ENCODE measurements at regions not wholly inside any gene's neighbourhood (a gene's known extent, or its start where the extent isn't known, plus 50 kb on each side); places are given as distances from the start of the nearest gene placed in this dataset.

DNA sequence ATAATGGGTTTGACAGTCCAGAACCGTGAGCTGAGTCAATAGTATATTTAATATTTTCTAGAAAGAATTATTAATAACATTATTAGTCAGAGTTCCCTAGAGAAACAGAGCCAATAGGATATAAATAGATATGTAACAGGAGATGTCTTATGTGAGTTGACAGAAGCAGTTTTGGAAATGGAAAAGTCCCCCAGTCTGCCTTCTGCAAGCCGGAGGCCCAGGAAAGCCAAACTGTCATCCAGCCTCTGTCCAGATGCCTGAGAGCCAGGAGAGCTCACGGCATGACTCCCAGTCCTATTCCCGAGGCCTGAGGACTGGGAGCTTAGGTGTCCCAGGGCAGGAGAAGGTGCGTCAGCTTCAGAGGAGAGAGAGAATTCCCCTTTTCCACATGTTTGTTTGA is 286.4 kb upstream of the ADARB2 start:
- H3K4me3 ChIP-seq: no peak overlapping the region
- intact Hi-C loops (cut with DNase I; ENCODE audit: low total_unique reads): no loop called here
- TF ChIP-seq, protein P1, sequence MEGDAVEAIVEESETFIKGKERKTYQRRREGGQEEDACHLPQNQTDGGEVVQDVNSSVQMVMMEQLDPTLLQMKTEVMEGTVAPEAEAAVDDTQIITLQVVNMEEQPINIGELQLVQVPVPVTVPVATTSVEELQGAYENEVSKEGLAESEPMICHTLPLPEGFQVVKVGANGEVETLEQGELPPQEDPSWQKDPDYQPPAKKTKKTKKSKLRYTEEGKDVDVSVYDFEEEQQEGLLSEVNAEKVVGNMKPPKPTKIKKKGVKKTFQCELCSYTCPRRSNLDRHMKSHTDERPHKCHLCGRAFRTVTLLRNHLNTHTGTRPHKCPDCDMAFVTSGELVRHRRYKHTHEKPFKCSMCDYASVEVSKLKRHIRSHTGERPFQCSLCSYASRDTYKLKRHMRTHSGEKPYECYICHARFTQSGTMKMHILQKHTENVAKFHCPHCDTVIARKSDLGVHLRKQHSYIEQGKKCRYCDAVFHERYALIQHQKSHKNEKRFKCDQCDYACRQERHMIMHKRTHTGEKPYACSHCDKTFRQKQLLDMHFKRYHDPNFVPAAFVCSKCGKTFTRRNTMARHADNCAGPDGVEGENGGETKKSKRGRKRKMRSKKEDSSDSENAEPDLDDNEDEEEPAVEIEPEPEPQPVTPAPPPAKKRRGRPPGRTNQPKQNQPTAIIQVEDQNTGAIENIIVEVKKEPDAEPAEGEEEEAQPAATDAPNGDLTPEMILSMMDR (IDR thresholded peaks at IDR 0.05): no peak
- TF ChIP-seq POLR2A (IDR thresholded peaks at IDR 0.05): no peak
- no peak for DNase-seq
- no peaks in the 10 kb centered on the region for H3K36me3 ChIP-seq (ENCODE audit: low read depth, missing control alignments)
- H3K4me1 ChIP-seq: no peaks in the 10 kb centered on the region
- WGBS, 2 donors: 73 to 85% methylated on average over 5 of the region's 5 CpGs
- H3K27me3 ChIP-seq: no peaks in the 10 kb centered on the region
- H3K9me3 ChIP-seq: no peaks in the 10 kb centered on the region
- H3K27ac ChIP-seq: no peak overlapping the region

DNA sequence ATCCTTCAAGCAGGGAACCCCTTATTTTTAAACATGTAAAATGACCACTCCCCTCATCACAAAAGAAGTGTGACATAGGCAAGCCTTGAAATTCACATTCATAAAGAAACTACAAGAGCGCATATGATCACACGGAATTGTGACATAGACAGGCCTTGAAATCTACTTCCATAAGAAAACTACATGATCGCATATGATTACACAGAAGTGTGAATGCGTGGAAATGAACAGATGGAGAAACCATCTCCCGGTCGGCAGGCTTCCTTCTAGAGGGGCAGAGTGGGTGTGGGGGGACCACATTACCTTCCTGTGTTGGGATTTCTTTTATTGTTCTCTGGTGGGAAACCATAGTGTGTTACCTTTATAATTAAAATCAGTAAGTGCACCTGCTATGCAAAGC is 285.1 kb upstream of the ADARB2 start:
- TF ChIP-seq POLR2A (IDR thresholded peaks at IDR 0.05): no peak
- TF ChIP-seq, protein P1 (IDR thresholded peaks at IDR 0.05): no peak

DNA sequence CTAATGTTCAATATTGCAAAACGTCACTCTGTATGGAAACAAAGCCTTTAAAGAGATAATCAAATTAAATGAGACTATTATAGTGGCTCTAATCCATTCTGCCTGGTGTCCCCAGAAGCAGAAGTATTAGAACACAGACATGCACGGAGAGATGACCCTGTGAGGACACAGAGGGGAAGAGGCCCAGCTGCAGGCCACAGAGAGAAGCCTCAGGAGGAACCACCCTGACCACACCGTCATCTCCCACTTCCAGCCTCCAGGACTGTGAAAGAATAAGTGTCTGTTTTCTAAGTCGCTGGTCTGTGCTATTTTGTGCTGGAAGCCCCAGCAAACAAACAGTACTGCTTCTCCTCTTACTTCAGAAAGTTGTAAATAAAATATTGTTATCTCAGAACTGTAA is 283.5 kb upstream of the ADARB2 start:
- DNase-seq: no peak
- 65 to 74% methylated on average over 4 of the region's 4 CpGs for WGBS, 2 donors

More for the DNA sequence above, 285.1 kb upstream of the ADARB2 start:
- H3K27me3 ChIP-seq: no peaks in the 10 kb centered on the region
- no peaks in the 10 kb centered on the region for H3K9me3 ChIP-seq
- H3K4me1 ChIP-seq: no peaks in the 10 kb centered on the region
- H3K36me3 ChIP-seq (ENCODE audit: low read depth, missing control alignments): no peaks in the 10 kb centered on the region
- intact Hi-C loops (cut with DNase I; ENCODE audit: low total_unique reads): no loop called here
- no peak overlapping the region for H3K27ac ChIP-seq
- WGBS, 2 donors: 95 to 96% methylated on average over 6 of the region's 6 CpGs
- no peak for DNase-seq
- no peak overlapping the region for H3K4me3 ChIP-seq

DNA sequence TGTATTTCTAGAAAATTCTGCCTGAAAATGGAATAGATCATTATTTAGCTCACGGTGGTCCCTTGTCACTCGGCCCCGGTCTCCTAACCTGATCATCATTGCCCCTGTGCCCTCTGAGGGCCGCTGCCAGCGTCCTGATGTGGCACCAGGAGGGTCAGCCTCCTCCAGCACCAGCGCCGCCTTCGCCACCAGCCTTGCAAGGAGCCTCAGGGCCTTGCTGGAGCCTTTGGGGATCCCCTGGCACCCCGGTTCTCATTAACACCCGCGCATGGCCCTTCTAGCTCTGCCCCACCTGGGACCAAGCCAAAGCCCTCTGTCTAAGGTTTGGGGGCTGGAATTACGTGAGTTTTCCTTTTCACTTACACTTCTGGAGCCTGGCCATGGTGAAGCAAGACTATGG is 282.5 kb upstream of the ADARB2 start:
- intact Hi-C loops (cut with DNase I; ENCODE audit: low total_unique reads): no loop called here
- H3K27ac ChIP-seq: no peak overlapping the region
- no peaks in the 10 kb centered on the region for H3K4me1 ChIP-seq
- H3K4me3 ChIP-seq: no peak overlapping the region
- WGBS, 2 donors: 82 to 85% methylated on average over 12 of the region's 12 CpGs
- TF ChIP-seq, protein P1 (IDR thresholded peaks at IDR 0.05): no peak
- TF ChIP-seq POLR2A (IDR thresholded peaks at IDR 0.05): no peak
- no peaks in the 10 kb centered on the region for H3K36me3 ChIP-seq (ENCODE audit: low read depth, missing control alignments)
- no peaks in the 10 kb centered on the region for H3K9me3 ChIP-seq
- no peak for DNase-seq
- no peaks in the 10 kb centered on the region for H3K27me3 ChIP-seq

More for the DNA sequence above, 283.5 kb upstream of the ADARB2 start:
- intact Hi-C loops (cut with DNase I; ENCODE audit: low total_unique reads): no loop called here
- TF ChIP-seq, protein P1 (IDR thresholded peaks at IDR 0.05): no peak
- no peak for TF ChIP-seq POLR2A (IDR thresholded peaks at IDR 0.05)
- no peak overlapping the region for H3K4me3 ChIP-seq
- H3K36me3 ChIP-seq (ENCODE audit: low read depth, missing control alignments): no peaks in the 10 kb centered on the region
- H3K4me1 ChIP-seq: no peaks in the 10 kb centered on the region
- H3K9me3 ChIP-seq: no peaks in the 10 kb centered on the region
- H3K27ac ChIP-seq: no peak overlapping the region
- no peaks in the 10 kb centered on the region for H3K27me3 ChIP-seq

DNA sequence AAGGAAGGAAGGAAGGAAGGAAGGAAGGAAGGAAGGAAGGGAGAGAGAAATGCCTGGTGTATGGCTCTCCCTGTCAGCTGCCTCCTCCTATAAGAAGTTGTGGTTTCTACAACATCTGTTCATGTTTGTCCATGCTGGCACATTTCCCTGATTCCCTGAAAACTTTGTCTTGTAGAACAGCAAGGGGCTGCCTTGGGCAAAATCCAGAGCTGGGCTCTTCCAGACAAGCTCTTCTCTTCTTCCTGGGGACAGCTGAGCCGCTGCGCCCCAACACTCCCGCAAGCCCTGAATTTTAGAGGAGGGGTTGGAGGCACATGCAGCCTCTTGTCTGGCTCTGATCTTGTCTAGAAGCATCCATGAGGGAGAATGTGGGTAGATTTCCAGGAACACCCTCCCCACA is 282.0 kb upstream of the ADARB2 start:
- H3K36me3 ChIP-seq (ENCODE audit: low read depth, missing control alignments): no peaks in the 10 kb centered on the region
- intact Hi-C loops (cut with DNase I; ENCODE audit: low total_unique reads): no loop called here
- H3K27me3 ChIP-seq: no peaks in the 10 kb centered on the region
- no peak for TF ChIP-seq POLR2A (IDR thresholded peaks at IDR 0.05)
- TF ChIP-seq, protein P1 (IDR thresholded peaks at IDR 0.05): no peak
- 93 to 98% methylated on average over 3 of the region's 3 CpGs for WGBS, 2 donors
- no peaks in the 10 kb centered on the region for H3K9me3 ChIP-seq
- H3K4me1 ChIP-seq: no peaks in the 10 kb centered on the region
- no peak for DNase-seq
- no peak overlapping the region for H3K4me3 ChIP-seq
- no peak overlapping the region for H3K27ac ChIP-seq
